ENCODE measurements at regions not wholly inside any gene's neighbourhood (a gene's known extent, or its start where the extent isn't known, plus 50 kb on each side); places are given as distances from the start of the nearest gene placed in this dataset.

GRCh38 chr7:118325450-118325808 lies 100.9 kb downstream of the ANKRD7 start:
- Histone ChIP-seq H3K4me1 (ENCODE audit: control insufficient read depth, insufficient read depth, low read length) (peaks cover 3% of the 10 kb centered on the region), H3K27me3 (ENCODE audit: control insufficient read depth, insufficient read depth, low read length, poor library complexity, severe bottlenecking) (no peaks in the 10 kb centered on the region), H3K4me3 (ENCODE audit: low read length) (no peak overlapping the region), H3K9me3 (ENCODE audit: control insufficient read depth, low read length) (no peaks in the 10 kb centered on the region), H3K27ac (ENCODE audit: low read depth, low read length) (no peak overlapping the region), H3K36me3 (ENCODE audit: control insufficient read depth, insufficient read depth, low read length) (no peaks in the 10 kb centered on the region), H3K9ac (ENCODE audit: extremely low read depth, low read length, poor library complexity, severe bottlenecking) (no peak overlapping the region)
- Mint-ChIP-seq H3K4me1 (peaks cover 22% of the 10 kb centered on the region), H3K9me3 (no peaks in the 10 kb centered on the region), H3K36me3 (ENCODE audit: low read depth) (no peaks in the 10 kb centered on the region), H3K4me3 (no peak overlapping the region), H3K27ac (no peak overlapping the region), H3K27me3 (ENCODE audit: insufficient read depth) (no peaks in the 10 kb centered on the region)
- no peak for TF ChIP-seq CTCF (conservative IDR thresholded peaks at IDR 0.05)
- no peak for DNase-seq

GRCh38 chr7:118327174-118327573 lies 102.7 kb downstream of the ANKRD7 start:
- no peak for TF ChIP-seq CTCF (conservative IDR thresholded peaks at IDR 0.05)
- no peak for DNase-seq
- Histone ChIP-seq H3K4me3 (ENCODE audit: low read length) (no peak overlapping the region), H3K27me3 (ENCODE audit: control insufficient read depth, insufficient read depth, low read length, poor library complexity, severe bottlenecking) (no peaks in the 10 kb centered on the region), H3K4me1 (ENCODE audit: control insufficient read depth, insufficient read depth, low read length) (peaks cover 3% of the 10 kb centered on the region), H3K27ac (ENCODE audit: low read depth, low read length) (no peak overlapping the region), H3K9ac (ENCODE audit: extremely low read depth, low read length, poor library complexity, severe bottlenecking) (no peak overlapping the region), H3K9me3 (ENCODE audit: control insufficient read depth, low read length) (no peaks in the 10 kb centered on the region), H3K36me3 (ENCODE audit: control insufficient read depth, insufficient read depth, low read length) (no peaks in the 10 kb centered on the region)
- H3K27ac Mint-ChIP-seq = no peak overlapping the region
- WGBS, 2 experiments (ENCODE audit: insufficient coverage in 1 of 2, insufficient read length in 1 of 2) = 88% methylated on average over 2 of the region's 2 CpGs; no CpG with 5 or more reads in 1 of the 2 experiments
- peaks cover 20% of the 10 kb centered on the region for H3K4me1 Mint-ChIP-seq
- no peaks in the 10 kb centered on the region for H3K36me3 Mint-ChIP-seq (ENCODE audit: low read depth)
- no peaks in the 10 kb centered on the region for H3K27me3 Mint-ChIP-seq (ENCODE audit: insufficient read depth)
- no peaks in the 10 kb centered on the region for H3K9me3 Mint-ChIP-seq
- H3K4me3 Mint-ChIP-seq = no peak overlapping the region

GRCh38 chr7:118328505-118329211 lies 104.2 kb downstream of the ANKRD7 start:
- H3K4me3 Mint-ChIP-seq = no peak overlapping the region
- no peaks in the 10 kb centered on the region for H3K9me3 Mint-ChIP-seq
- Histone ChIP-seq H3K9ac (ENCODE audit: extremely low read depth, low read length, poor library complexity, severe bottlenecking) (no peak overlapping the region), H3K4me1 (ENCODE audit: control insufficient read depth, insufficient read depth, low read length) (peaks cover 3% of the 10 kb centered on the region), H3K9me3 (ENCODE audit: control insufficient read depth, low read length) (no peaks in the 10 kb centered on the region), H3K27ac (ENCODE audit: low read depth, low read length) (no peak overlapping the region), H3K27me3 (ENCODE audit: control insufficient read depth, insufficient read depth, low read length, poor library complexity, severe bottlenecking) (no peaks in the 10 kb centered on the region), H3K36me3 (ENCODE audit: control insufficient read depth, insufficient read depth, low read length) (no peaks in the 10 kb centered on the region), H3K4me3 (ENCODE audit: low read length) (no peak overlapping the region)
- H3K27ac Mint-ChIP-seq = no peak overlapping the region
- H3K36me3 Mint-ChIP-seq (ENCODE audit: low read depth) = no peaks in the 10 kb centered on the region
- TF ChIP-seq CTCF (conservative IDR thresholded peaks at IDR 0.05) = no peak
- peaks cover 20% of the 10 kb centered on the region for H3K4me1 Mint-ChIP-seq
- H3K27me3 Mint-ChIP-seq (ENCODE audit: insufficient read depth) = no peaks in the 10 kb centered on the region
- DNase-seq = no peak
- WGBS, 2 experiments (ENCODE audit: insufficient coverage in 1 of 2, insufficient read length in 1 of 2) = 89 to 92% methylated on average over 7 to 11 of the region's 11 CpGs

Measured in endodermal cell (in vitro differentiated cells).